Lung (tissue), 11 donors: ENCODE measurements at regions not wholly inside any gene's neighbourhood (a gene's known extent, or its start where the extent isn't known, plus 50 kb on each side); places are given as distances from the start of the nearest gene placed in this dataset.
A peak's percentile ranks its signal among the peaks of the same experiment; 100 is the strongest.

Experiments
- ATAC-seq: fragments of 200-7000 bp; cut with Tn5 transposase; one replicate; pipeline ENCODE4 v1.9.1; 2020; ENCODE audit warnings: moderate number of reproducible peaks; ENCODE audit not compliant: insufficient read depth, low FRiP score
- DNase-seq, 3 donors: peaks; one replicate each; pipeline ENCODE4 v3.0.0-alpha.2; 2013 to 2017
- H3K27ac ChIP-seq, 2 donors: one replicate each; pipeline ENCODE4 v1.5.1; 2013; ENCODE audit warnings: mild to moderate bottlenecking in 2 of 2, moderate library complexity in 2 of 2, control low read depth in 1 of 2, inconsistent platforms in 1 of 2, low read depth in 1 of 2, low read length in 1 of 2
- H3K27me3 ChIP-seq, 3 donors: one replicate each; pipeline ENCODE4 v1.5.1; 2013; ENCODE audit warnings: low read length in 2 of 3; ENCODE audit not compliant: control insufficient read depth in 3 of 3, insufficient read depth in 3 of 3
- H3K36me3 ChIP-seq, 4 donors: one replicate each; pipeline ENCODE4 v1.5.1; 2013; ENCODE audit warnings: low read length in 4 of 4, mild to moderate bottlenecking in 1 of 4, moderate library complexity in 1 of 4; ENCODE audit not compliant: control insufficient read depth in 4 of 4, insufficient read depth in 4 of 4
- H3K4me1 ChIP-seq, 5 donors: one replicate each; pipeline ENCODE4 v1.5.1; 2013; ENCODE audit warnings: low read length in 5 of 5, mild to moderate bottlenecking in 2 of 5, moderate library complexity in 1 of 5; ENCODE audit not compliant: control insufficient read depth in 5 of 5, insufficient read depth in 5 of 5
- H3K4me3 ChIP-seq: one replicate; pipeline ENCODE4 v1.5.1; 2013; ENCODE audit warnings: mild to moderate bottlenecking, control low read depth, moderate library complexity
- H3K9ac ChIP-seq, 2 donors: one replicate each; pipeline ENCODE4 v1.5.1; 2013; ENCODE audit warnings: low read length in 2 of 2, control low read depth in 1 of 2; ENCODE audit not compliant: insufficient read depth in 1 of 2
- H3K9me3 ChIP-seq, 4 donors: one replicate each; pipeline ENCODE4 v1.5.1; 2013; ENCODE audit warnings: low read length in 3 of 4, mild to moderate bottlenecking in 1 of 4, moderate library complexity in 1 of 4; ENCODE audit not compliant: control insufficient read depth in 4 of 4, insufficient read depth in 3 of 4
- WGBS, 2 donors: extraction: QIAGEN DNeasy Blood & Tissue Kit; methylation state at CpG; one replicate each; pipeline ENCODE4 v1.1.7; 2013; 5-methylcytosine and 5-hydroxymethylcytosine counted together
- TF ChIP-seq, protein P1 (sequence below): IDR thresholded peaks from 2 replicates; pipeline ENCODE4 v1.5.1; 2012; ENCODE audit warnings: mild to moderate bottlenecking; ENCODE audit errors: control extremely low read depth, extremely low read depth
- donor health status: control.
- donor health status: control.
- donor health status: Bipolar disorder and iron deficiency.
- donor health status: healthy.
- donor health status: DM: yes; HTN: yes; CAD: no.

DNA sequence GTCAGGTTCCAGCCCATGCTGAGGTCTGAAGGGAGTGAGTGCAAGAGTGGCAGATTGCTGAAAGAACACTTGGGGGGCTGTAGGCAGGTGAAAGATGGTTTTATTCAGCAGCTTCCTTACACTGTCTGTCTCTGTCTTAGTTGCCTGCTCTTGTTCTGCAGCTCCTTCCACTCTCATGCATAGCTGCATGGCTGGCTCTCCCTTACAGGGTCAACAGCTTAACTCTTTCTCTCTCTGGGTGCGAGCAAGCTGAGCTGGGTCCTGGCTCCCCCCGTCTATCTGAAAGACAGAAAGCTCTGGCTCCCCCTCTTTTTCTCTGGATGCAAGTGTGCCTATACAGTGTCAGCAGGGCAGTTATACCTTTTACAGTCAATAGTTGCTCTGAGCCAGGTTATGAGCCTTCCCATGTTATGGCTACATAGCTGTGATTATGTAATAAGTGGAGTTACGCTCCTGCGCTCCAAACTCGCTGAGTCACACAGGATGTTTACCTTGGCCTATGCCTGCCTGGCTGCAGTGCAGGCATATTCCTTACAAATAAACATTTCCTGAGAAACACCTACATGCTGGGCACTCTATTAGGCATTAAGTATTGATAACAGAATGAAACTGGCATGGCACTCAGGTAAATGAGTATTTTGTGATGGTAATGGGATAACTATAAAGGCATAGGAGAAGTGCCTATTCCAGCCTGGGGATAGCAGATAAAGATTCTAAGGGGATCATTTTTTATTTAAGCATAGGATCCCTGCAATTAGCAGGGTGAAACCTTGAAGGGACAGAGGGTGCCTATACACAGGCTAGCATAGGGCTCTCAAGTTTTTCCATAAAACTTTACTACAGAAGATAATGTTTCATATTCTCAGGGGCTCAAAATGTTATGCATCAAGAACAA is 826.9 kb upstream of the PCDH9 start:
- WGBS, 2 donors = 75 to 85% methylated on average over 5 of the region's 5 CpGs
- Histone ChIP-seq H3K9ac (no peak overlapping the region), H3K9me3 (peaks cover 0 to 5% (median 0%) of the 10 kb centered on the region in 4 donors), H3K4me3 (no peak overlapping the region), H3K4me1 (no peaks in the 10 kb centered on the region), H3K27ac (no peak overlapping the region), H3K36me3 (no peaks in the 10 kb centered on the region), H3K27me3 (no peaks in the 10 kb centered on the region)
- DNase-seq (peak in 1 of 3 donors; percentile 5), ATAC-seq (no peak)
- TF ChIP-seq, protein P1, sequence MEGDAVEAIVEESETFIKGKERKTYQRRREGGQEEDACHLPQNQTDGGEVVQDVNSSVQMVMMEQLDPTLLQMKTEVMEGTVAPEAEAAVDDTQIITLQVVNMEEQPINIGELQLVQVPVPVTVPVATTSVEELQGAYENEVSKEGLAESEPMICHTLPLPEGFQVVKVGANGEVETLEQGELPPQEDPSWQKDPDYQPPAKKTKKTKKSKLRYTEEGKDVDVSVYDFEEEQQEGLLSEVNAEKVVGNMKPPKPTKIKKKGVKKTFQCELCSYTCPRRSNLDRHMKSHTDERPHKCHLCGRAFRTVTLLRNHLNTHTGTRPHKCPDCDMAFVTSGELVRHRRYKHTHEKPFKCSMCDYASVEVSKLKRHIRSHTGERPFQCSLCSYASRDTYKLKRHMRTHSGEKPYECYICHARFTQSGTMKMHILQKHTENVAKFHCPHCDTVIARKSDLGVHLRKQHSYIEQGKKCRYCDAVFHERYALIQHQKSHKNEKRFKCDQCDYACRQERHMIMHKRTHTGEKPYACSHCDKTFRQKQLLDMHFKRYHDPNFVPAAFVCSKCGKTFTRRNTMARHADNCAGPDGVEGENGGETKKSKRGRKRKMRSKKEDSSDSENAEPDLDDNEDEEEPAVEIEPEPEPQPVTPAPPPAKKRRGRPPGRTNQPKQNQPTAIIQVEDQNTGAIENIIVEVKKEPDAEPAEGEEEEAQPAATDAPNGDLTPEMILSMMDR = no peak

DNA sequence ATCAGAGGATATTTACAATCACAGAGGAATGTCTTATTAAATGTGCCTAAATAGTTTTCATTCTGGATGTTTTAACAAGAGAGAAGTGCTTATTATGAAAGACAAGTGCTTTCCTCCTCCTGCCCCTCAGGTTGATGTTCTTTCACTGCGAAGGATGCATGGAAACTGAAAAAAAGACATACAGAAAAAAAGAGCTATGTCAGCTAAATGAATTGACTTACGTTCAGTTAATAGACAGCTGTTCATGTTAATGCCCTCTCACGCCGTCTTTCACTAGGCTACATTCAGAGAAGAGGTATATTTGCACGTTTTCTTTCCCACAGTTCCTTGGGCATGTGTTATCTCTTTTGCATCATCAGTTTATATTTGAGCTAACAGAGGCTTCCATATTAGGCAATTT is 821.8 kb upstream of the PCDH9 start:
- H3K9ac ChIP-seq = no peak overlapping the region
- no peak overlapping the region for H3K27ac ChIP-seq
- no peak for DNase-seq

DNA sequence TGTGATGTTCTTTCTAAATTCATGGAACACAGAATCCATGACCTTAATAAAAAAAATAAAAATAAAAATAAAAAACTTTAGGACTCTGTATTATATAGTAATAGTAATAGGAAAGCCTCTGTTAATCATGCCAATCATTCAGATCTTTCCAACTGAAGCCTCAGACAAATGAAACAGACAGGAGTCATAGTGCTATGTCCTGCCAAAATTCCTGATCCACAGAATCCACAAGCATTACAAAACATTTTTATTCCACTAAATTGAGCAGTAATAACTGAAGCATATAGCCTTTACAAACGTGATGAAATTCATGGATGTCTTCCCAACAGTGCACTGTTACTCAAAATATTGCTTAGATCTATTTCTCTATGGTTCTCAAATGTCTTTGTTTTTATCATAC is 820.6 kb upstream of the PCDH9 start:
- H3K4me3 ChIP-seq = no peak overlapping the region
- TF ChIP-seq, protein P1 = no peak
- DNase-seq (no peak), ATAC-seq (no peak)
- no peaks in the 10 kb centered on the region for H3K4me1 ChIP-seq
- no peaks in the 10 kb centered on the region for H3K27me3 ChIP-seq
- no peaks in the 10 kb centered on the region for H3K9me3 ChIP-seq
- WGBS, 2 donors = 53 to 76% methylated on average over 1 of the region's 1 CpG
- H3K27ac ChIP-seq = no peak overlapping the region
- no peak overlapping the region for H3K9ac ChIP-seq
- H3K36me3 ChIP-seq = no peaks in the 10 kb centered on the region

More for the DNA sequence above, 821.8 kb upstream of the PCDH9 start:
- H3K36me3 ChIP-seq = no peaks in the 10 kb centered on the region
- no peaks in the 10 kb centered on the region for H3K27me3 ChIP-seq
- H3K9me3 ChIP-seq = peaks cover 0 to 3% (median 0%) of the 10 kb centered on the region in 4 donors
- TF ChIP-seq, protein P1 = no peak
- H3K4me1 ChIP-seq = no peaks in the 10 kb centered on the region
- no peak for ATAC-seq
- H3K4me3 ChIP-seq = no peak overlapping the region
- 84 to 85% methylated on average over 5 of the region's 5 CpGs for WGBS, 2 donors
